ENCODE measurements at regions not wholly inside any gene's neighbourhood (a gene's known extent, or its start where the extent isn't known, plus 50 kb on each side); places are given as distances from the start of the nearest gene placed in this dataset.

DNA sequence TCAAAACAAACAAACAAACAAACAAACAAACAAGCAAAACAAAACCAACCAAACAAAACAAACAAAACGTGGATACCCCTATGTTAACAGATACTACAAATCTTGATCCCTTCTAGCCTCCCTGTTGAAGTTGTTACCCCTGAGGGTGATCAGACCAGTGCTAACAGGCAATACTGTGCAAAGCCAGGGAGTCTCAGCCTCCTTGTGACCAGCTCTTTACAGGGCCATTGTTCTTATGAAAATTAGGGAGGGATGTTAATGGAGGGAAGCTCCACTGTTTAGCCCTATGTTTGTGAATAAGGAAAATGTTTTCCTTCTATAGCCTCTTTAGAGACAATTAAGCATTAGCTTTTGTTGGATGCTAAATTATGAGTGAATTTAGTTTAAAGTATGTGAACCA, 1072.1 kb upstream of the WWC1 start:
- no peak for DNase-seq
- TF ChIP-seq POLR2AphosphoS5 (IDR thresholded peaks at IDR 0.05): no peak
- H3K4me3 ChIP-seq: no peak overlapping the region
- no peaks in the 10 kb centered on the region for H3K36me3 ChIP-seq
- no peaks in the 10 kb centered on the region for H3K27me3 ChIP-seq
- in situ Hi-C loops (cut with MboI; ENCODE audit: low pct_ligation_motif_present in 1 of 4, low pct_unique_long_range_greater_than_20kb in 1 of 4, low sequenced_read_pairs in 3 of 4) (no loop called here), intact Hi-C loops (cut with DNase I; ENCODE audit: low total_unique reads) (no loop called here)
- no peak overlapping the region for H3K27ac ChIP-seq
- no peaks in the 10 kb centered on the region for H3K9me3 ChIP-seq
- H3K4me1 ChIP-seq: no peaks in the 10 kb centered on the region
- WGBS, 2 donors (ENCODE audit: low coverage in 1 of 2): 17 to 48% methylated on average over 1 of the region's 1 CpG

DNA sequence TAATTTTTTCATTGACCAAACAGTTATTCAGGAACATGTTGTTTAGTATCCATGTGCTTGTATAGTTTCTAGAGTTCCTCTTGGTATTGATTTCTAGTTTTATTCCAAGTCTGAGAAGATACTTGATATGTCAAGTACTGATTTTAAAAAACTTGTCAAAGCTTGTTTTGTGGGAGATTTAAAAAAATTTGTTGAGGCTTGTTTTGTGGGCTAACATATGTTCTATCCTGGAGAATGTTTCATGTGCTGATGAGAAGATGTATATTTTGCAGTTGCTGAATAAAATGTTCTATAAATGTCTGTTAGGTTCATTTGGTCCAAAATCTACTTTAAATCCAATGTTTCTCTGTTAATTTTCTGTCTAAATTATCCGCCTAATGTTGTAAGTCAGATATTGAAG, 1065.1 kb upstream of the WWC1 start:
- no peaks in the 10 kb centered on the region for H3K4me1 ChIP-seq
- H3K4me3 ChIP-seq: no peak overlapping the region
- in situ Hi-C loops (cut with MboI; ENCODE audit: low pct_ligation_motif_present in 1 of 4, low pct_unique_long_range_greater_than_20kb in 1 of 4, low sequenced_read_pairs in 3 of 4) (no loop called here), intact Hi-C loops (cut with DNase I; ENCODE audit: low total_unique reads) (no loop called here)
- no peak for TF ChIP-seq EP300 (IDR thresholded peaks at IDR 0.05; ENCODE audit: low read depth)
- TF ChIP-seq, protein P1, sequence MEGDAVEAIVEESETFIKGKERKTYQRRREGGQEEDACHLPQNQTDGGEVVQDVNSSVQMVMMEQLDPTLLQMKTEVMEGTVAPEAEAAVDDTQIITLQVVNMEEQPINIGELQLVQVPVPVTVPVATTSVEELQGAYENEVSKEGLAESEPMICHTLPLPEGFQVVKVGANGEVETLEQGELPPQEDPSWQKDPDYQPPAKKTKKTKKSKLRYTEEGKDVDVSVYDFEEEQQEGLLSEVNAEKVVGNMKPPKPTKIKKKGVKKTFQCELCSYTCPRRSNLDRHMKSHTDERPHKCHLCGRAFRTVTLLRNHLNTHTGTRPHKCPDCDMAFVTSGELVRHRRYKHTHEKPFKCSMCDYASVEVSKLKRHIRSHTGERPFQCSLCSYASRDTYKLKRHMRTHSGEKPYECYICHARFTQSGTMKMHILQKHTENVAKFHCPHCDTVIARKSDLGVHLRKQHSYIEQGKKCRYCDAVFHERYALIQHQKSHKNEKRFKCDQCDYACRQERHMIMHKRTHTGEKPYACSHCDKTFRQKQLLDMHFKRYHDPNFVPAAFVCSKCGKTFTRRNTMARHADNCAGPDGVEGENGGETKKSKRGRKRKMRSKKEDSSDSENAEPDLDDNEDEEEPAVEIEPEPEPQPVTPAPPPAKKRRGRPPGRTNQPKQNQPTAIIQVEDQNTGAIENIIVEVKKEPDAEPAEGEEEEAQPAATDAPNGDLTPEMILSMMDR (IDR thresholded peaks at IDR 0.05): no peak
- no peak for TF ChIP-seq POLR2AphosphoS5 (IDR thresholded peaks at IDR 0.05)
- H3K9me3 ChIP-seq: peaks cover 0 to 12% of the 10 kb centered on the region in 2 donors
- WGBS, 2 donors (ENCODE audit: low coverage in 1 of 2): 93 to 100% methylated on average over 1 of the region's 1 CpG
- H3K27ac ChIP-seq: no peak overlapping the region
- H3K27me3 ChIP-seq: no peaks in the 10 kb centered on the region
- H3K36me3 ChIP-seq: no peaks in the 10 kb centered on the region
- no peak for DNase-seq

GRCh38 chr5:167228134-167228533, 1063.3 kb upstream of the WWC1 start:
- no peaks in the 10 kb centered on the region for H3K27me3 ChIP-seq
- 95 to 100% methylated on average over 1 to 3 of the region's 3 CpGs for WGBS, 2 donors (ENCODE audit: low coverage in 1 of 2)
- in situ Hi-C loops (cut with MboI; ENCODE audit: low pct_ligation_motif_present in 1 of 4, low pct_unique_long_range_greater_than_20kb in 1 of 4, low sequenced_read_pairs in 3 of 4): no loop called here
- no peak for TF ChIP-seq POLR2AphosphoS5 (IDR thresholded peaks at IDR 0.05)
- TF ChIP-seq, protein P1 (IDR thresholded peaks at IDR 0.05): no peak
- no peak for TF ChIP-seq EP300 (IDR thresholded peaks at IDR 0.05; ENCODE audit: low read depth)
- no peak for TF ChIP-seq POLR2A (IDR thresholded peaks at IDR 0.05)
- H3K9me3 ChIP-seq: peaks cover 0 to 12% of the 10 kb centered on the region in 2 donors
- no peaks in the 10 kb centered on the region for H3K36me3 ChIP-seq
- intact Hi-C loops (cut with DNase I; ENCODE audit: low total_unique reads): no loop called here
- H3K27ac ChIP-seq: no peak overlapping the region
- no peak overlapping the region for H3K4me3 ChIP-seq
- H3K4me1 ChIP-seq: no peaks in the 10 kb centered on the region
- no peak for DNase-seq

DNA sequence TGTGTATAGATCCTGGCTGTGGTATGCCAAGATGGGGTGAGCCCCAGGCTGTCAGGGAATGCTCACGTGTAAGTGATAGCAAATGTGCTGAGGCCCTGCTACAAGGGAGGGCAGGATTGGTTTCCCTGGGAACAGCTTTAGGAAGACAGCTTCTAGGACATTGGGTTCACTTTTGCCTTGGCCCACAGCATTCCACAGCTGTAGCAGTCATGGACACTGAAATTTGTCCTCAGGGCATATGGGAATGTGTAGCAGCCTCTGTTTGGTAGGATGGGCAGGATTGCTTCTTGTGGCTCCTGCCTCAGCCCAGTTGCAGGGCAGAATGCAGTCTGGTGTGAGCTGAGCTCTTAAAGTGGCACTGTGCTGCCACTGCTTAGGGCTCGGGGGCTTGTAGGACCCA, 1061.7 kb upstream of the WWC1 start:
- TF ChIP-seq, protein P1 (IDR thresholded peaks at IDR 0.05): no peak
- TF ChIP-seq EP300 (IDR thresholded peaks at IDR 0.05; ENCODE audit: low read depth): no peak
- TF ChIP-seq POLR2AphosphoS5 (IDR thresholded peaks at IDR 0.05): no peak
- no peak for TF ChIP-seq POLR2A (IDR thresholded peaks at IDR 0.05)
- 89% methylated on average over 2 of the region's 2 CpGs; no CpG with 5 or more reads in 1 of the 2 donors for WGBS, 2 donors (ENCODE audit: low coverage in 1 of 2)
- in situ Hi-C loops (cut with MboI; ENCODE audit: low pct_ligation_motif_present in 1 of 4, low pct_unique_long_range_greater_than_20kb in 1 of 4, low sequenced_read_pairs in 3 of 4) (no loop called here), intact Hi-C loops (cut with DNase I; ENCODE audit: low total_unique reads) (no loop called here)
- no peaks in the 10 kb centered on the region for H3K36me3 ChIP-seq
- no peak overlapping the region for H3K27ac ChIP-seq
- H3K9me3 ChIP-seq: peaks cover 0 to 12% of the 10 kb centered on the region in 2 donors
- no peak overlapping the region for H3K4me3 ChIP-seq
- H3K4me1 ChIP-seq: no peaks in the 10 kb centered on the region
- H3K27me3 ChIP-seq: no peaks in the 10 kb centered on the region
- no peak for DNase-seq

DNA sequence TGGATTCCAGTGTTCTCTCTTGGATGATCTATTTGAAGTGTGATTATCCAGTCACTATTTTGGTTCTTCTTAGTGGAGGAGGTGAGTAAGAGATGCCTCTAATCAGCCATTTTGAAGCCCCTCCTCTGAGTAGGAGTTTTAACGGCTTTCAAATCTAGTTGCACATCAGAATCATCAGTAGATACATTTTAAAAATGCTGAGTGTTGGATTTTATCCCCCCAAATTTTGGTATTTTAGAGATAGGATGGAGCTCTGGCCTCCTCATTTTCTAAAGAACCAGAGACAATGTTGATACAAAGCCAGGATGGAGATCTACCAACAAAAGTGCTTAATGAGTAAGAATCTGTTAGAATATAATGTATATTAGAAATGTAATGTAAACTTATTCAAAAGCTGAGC, 1061.0 kb upstream of the WWC1 start:
- Histone ChIP-seq H3K4me3 (no peak overlapping the region), H3K36me3 (no peaks in the 10 kb centered on the region), H3K9me3 (peaks cover 0 to 12% of the 10 kb centered on the region in 2 donors), H3K27me3 (no peaks in the 10 kb centered on the region), H3K27ac (no peak overlapping the region), H3K4me1 (no peaks in the 10 kb centered on the region)
- DNase-seq: no peak
- in situ Hi-C loops (cut with MboI; ENCODE audit: low pct_ligation_motif_present in 1 of 4, low pct_unique_long_range_greater_than_20kb in 1 of 4, low sequenced_read_pairs in 3 of 4) (no loop called here), intact Hi-C loops (cut with DNase I; ENCODE audit: low total_unique reads) (no loop called here)
- WGBS, 2 donors (ENCODE audit: low coverage in 1 of 2): 85 to 86% methylated on average over 1 of the region's 1 CpG
- no peak for TF ChIP-seq POLR2AphosphoS5 (IDR thresholded peaks at IDR 0.05)
- TF ChIP-seq, protein P1 (IDR thresholded peaks at IDR 0.05): no peak
- TF ChIP-seq POLR2A (IDR thresholded peaks at IDR 0.05): no peak
- no peak for TF ChIP-seq EP300 (IDR thresholded peaks at IDR 0.05; ENCODE audit: low read depth)

Measured in transverse colon (tissue), 4 donors.